GM21367 (cell line): ENCODE measurements at regions not wholly inside any gene's neighbourhood (a gene's known extent, or its start where the extent isn't known, plus 50 kb on each side); places are given as distances from the start of the nearest gene placed in this dataset.
A peak's percentile ranks its signal among the peaks of the same experiment; 100 is the strongest.

ENCODE experiments used
- ATAC-seq: cut with Tn5 transposase; IDR thresholded peaks from one replicate; pipeline ENCODE4 v1.9.1; 2021; ENCODE audit not compliant: unreplicated experiment

GRCh38 chr7:47691988-47692387 lies 110.1 kb upstream of the TNS3 start:
- no peak for ATAC-seq

GRCh38 chr7:47690902-47691558 lies 109.1 kb upstream of the TNS3 start:
- no peak for ATAC-seq

GRCh38 chr7:47689558-47689957 lies 107.6 kb upstream of the TNS3 start:
- no peak for ATAC-seq

GRCh38 chr7:47688311-47689100 lies 106.6 kb upstream of the TNS3 start:
- ATAC-seq = no peak

GRCh38 chr7:47685712-47686376 lies 103.9 kb upstream of the TNS3 start:
- ATAC-seq = no peak

- no peak for ATAC-seq
Observed at GRCh38 chr7:47685151-47685550, 103.2 kb upstream of the TNS3 start.

GRCh38 chr7:47684728-47685127 lies 102.8 kb upstream of the TNS3 start:
- ATAC-seq = no peak

- no peak for ATAC-seq
Observed at GRCh38 chr7:47683485-47683898, 101.6 kb upstream of the TNS3 start.

GRCh38 chr7:47682874-47683273 lies 101.0 kb upstream of the TNS3 start:
- no peak for ATAC-seq

- ATAC-seq = no peak
Observed at GRCh38 chr7:47681249-47681810, 99.4 kb upstream of the TNS3 start.

GRCh38 chr7:47678641-47679380 lies 96.9 kb upstream of the TNS3 start:
- ATAC-seq = no peak

GRCh38 chr7:47677664-47678063 lies 95.8 kb upstream of the TNS3 start:
- ATAC-seq = no peak

GRCh38 chr7:47677093-47677492 lies 95.2 kb upstream of the TNS3 start:
- no peak for ATAC-seq

GRCh38 chr7:47672977-47673381 lies 91.1 kb upstream of the TNS3 start:
- ATAC-seq = no peak

- ATAC-seq = no peak
Observed at GRCh38 chr7:47672271-47672791, 90.4 kb upstream of the TNS3 start.

GRCh38 chr7:47671358-47671757 lies 89.4 kb upstream of the TNS3 start:
- no peak for ATAC-seq

GRCh38 chr7:47670729-47671128 lies 88.8 kb upstream of the TNS3 start:
- peak; percentile 87 for ATAC-seq

- no peak for ATAC-seq
Observed at GRCh38 chr7:47669901-47670384, 88.0 kb upstream of the TNS3 start.

- peak; percentile 56 for ATAC-seq
Observed at GRCh38 chr7:47669178-47669891, 87.4 kb upstream of the TNS3 start.
